ENCODE measurements at regions not wholly inside any gene's neighbourhood (a gene's known extent, or its start where the extent isn't known, plus 50 kb on each side); places are given as distances from the start of the nearest gene placed in this dataset.

GRCh38 chrX:124228849-124229248, 103.6 kb upstream of the TEX13D start:
- no peaks in the 10 kb centered on the region for H3K4me1 ChIP-seq (ENCODE audit: control insufficient read depth, insufficient read depth, low read length)

DNA sequence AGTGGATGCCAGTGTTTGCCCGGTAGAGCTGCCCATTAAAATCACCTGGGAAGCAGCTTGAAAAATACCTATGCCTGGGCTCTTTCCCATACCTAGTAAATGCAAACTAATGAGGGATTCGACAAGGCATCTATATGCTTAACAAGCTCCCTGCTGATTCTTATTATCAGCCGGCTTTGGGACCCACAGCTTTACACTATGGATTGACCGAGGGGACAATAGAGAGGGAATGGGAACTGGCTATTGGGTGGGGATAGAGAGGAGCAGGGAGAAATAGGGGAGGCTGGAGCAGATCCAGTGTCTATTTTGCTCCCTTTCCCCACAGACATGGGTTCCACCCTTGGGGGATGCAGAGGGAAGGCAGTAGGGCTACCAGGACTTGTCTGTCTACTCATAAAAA, 103.1 kb upstream of the TEX13D start:
- Histone ChIP-seq H3K4me3 (ENCODE audit: low read depth, low read length) (no peak overlapping the region), H3K4me1 (ENCODE audit: control insufficient read depth, insufficient read depth, low read length) (no peaks in the 10 kb centered on the region), H3K9me3 (ENCODE audit: control insufficient read depth, insufficient read depth, low read depth, low read length) (no peaks in the 10 kb centered on the region), H3K36me3 (ENCODE audit: control insufficient read depth in 2 of 2, insufficient read depth in 1 of 2, low read length in 2 of 2) (no peaks in the 10 kb centered on the region), H3K27ac (ENCODE audit: extremely low read depth, low read depth, low read length) (no peak overlapping the region)
- CTCF ChIA-PET, result interaction anchor here (1.2 kb wide), 1 partner anchor 18 kb away, joined by 4 read pairs; no protein-coding TSS in a partner anchor
- TF ChIP-seq SCRT1 (tag by site-specific recombination; IDR thresholded peaks at IDR 0.05; ENCODE audit: borderline replicate concordance) (no peak), ZBTB7A (tag by site-specific recombination; IDR thresholded peaks at IDR 0.05; ENCODE audit: low read depth) (no peak), GLIS1 (tag by site-specific recombination; IDR thresholded peaks at IDR 0.05) (no peak), RBAK (tag by site-specific recombination; IDR thresholded peaks at IDR 0.05) (no peak), ZNF174 (tag by site-specific recombination; IDR thresholded peaks at IDR 0.05) (no peak), IKZF3 (tag by site-specific recombination; IDR thresholded peaks at IDR 0.05) (no peak), ZNF394 (tag by site-specific recombination; IDR thresholded peaks at IDR 0.05; ENCODE audit: borderline replicate concordance) (no peak), ZNF514 (tag by site-specific recombination; IDR thresholded peaks at IDR 0.05) (no peak), ZNF626 (tag by site-specific recombination; IDR thresholded peaks at IDR 0.05) (no peak), ZNF221 (tag by site-specific recombination; IDR thresholded peaks at IDR 0.05; ENCODE audit: borderline replicate concordance) (no peak)
- POLR2A ChIA-PET, result no interaction called here

More at GRCh38 chrX:124228849-124229248, 103.6 kb upstream of the TEX13D start:
- ChIA-PET POLR2A (no interaction called here), CTCF (interaction anchor here (1.0 kb wide), 1 partner anchor 17 kb away, joined by 3 read pairs; no protein-coding TSS in a partner anchor)
- H3K36me3 ChIP-seq (ENCODE audit: control insufficient read depth in 2 of 2, insufficient read depth in 1 of 2, low read length in 2 of 2), result no peaks in the 10 kb centered on the region
- H3K27ac ChIP-seq (ENCODE audit: extremely low read depth, low read depth, low read length), result no peak overlapping the region
- H3K9me3 ChIP-seq (ENCODE audit: control insufficient read depth, insufficient read depth, low read depth, low read length), result no peaks in the 10 kb centered on the region
- TF ChIP-seq ZNF354C (tag by site-specific recombination; IDR thresholded peaks at IDR 0.05; ENCODE audit: borderline replicate concordance, low read depth) (no peak), ZNF16 (tag by site-specific recombination; IDR thresholded peaks at IDR 0.05; ENCODE audit: low read depth) (no peak), PRDM6 (tag by site-specific recombination; IDR thresholded peaks at IDR 0.05) (no peak)
- TF ChIP-seq, protein P1, sequence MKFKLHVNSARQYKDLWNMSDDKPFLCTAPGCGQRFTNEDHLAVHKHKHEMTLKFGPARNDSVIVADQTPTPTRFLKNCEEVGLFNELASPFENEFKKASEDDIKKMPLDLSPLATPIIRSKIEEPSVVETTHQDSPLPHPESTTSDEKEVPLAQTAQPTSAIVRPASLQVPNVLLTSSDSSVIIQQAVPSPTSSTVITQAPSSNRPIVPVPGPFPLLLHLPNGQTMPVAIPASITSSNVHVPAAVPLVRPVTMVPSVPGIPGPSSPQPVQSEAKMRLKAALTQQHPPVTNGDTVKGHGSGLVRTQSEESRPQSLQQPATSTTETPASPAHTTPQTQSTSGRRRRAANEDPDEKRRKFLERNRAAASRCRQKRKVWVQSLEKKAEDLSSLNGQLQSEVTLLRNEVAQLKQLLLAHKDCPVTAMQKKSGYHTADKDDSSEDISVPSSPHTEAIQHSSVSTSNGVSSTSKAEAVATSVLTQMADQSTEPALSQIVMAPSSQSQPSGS (tag by site-specific recombination; IDR thresholded peaks at IDR 0.05; ENCODE audit: low read depth), result no peak
- H3K4me3 ChIP-seq (ENCODE audit: low read depth, low read length), result no peak overlapping the region

DNA sequence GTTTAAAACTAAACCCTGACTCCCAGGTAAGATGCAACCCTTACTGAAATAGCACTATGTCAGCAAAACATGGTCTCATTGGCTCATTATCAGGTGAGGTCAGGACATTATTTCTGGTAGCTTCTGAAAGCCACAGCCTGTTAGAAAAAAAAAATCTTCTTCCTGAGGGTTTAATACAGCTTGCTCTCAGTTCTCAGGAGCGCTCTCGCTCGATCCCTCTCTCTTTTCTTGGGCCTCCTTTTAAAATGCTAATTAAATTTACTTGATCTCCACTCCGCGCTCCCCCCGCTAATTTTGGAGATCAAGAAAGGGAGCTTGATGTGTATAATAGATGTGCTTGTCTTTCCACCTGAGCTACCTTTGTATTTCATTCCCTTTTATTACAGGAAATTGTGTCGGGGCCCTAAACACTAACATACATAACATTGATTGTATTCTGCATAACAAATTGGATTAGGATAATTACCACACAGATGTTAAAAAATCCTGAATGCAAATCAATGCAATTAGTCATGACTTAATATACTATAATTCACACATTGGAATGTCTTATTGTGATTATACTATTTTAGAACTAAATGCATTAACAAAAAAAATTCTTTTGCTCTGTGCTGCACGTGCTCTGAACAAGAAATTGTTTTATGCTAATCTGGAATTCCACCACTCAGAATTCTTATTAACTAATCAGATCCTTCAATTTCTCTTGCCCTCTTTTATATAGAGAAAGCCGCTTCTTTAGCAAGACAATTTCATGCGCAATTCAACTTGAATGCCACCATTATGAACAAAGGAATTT, 101.6 kb upstream of the TEX13D start:
- Histone ChIP-seq H3K9me3 (ENCODE audit: control insufficient read depth, insufficient read depth, low read depth, low read length) (no peaks in the 10 kb centered on the region), H3K4me3 (ENCODE audit: low read depth, low read length) (no peak overlapping the region), H3K4me1 (ENCODE audit: control insufficient read depth, insufficient read depth, low read length) (no peaks in the 10 kb centered on the region), H3K36me3 (ENCODE audit: control insufficient read depth in 2 of 2, insufficient read depth in 1 of 2, low read length in 2 of 2) (no peaks in the 10 kb centered on the region), H3K27ac (ENCODE audit: extremely low read depth, low read depth, low read length) (no peak overlapping the region)
- CTCF ChIA-PET, result interaction anchor here (0.5 to 0.9 kb wide), 2 partner anchors 13 to 18 kb away, joined by 3 to 4 read pairs; no protein-coding TSS in a partner anchor
- TF ChIP-seq GLIS2 (tag by site-specific recombination; IDR thresholded peaks at IDR 0.05), result no peak
- no peak for TF ChIP-seq HOXA7 (CRISPR knock-in tag; IDR thresholded peaks at IDR 0.05; ENCODE audit: borderline replicate concordance)
- no peak for TF ChIP-seq KLF16 (tag by site-specific recombination; IDR thresholded peaks at IDR 0.05)
- no peak for TF ChIP-seq REPIN1 (tag by site-specific recombination; IDR thresholded peaks at IDR 0.05; ENCODE audit: low read depth)
- TF ChIP-seq PRDM1 (tag by site-specific recombination; IDR thresholded peaks at IDR 0.05), result no peak
- no peak for TF ChIP-seq ZFP3 (tag by site-specific recombination; IDR thresholded peaks at IDR 0.05; ENCODE audit: low read depth)
- TF ChIP-seq SALL2 (tag by site-specific recombination; IDR thresholded peaks at IDR 0.05; ENCODE audit: borderline replicate concordance), result no peak
- TF ChIP-seq MYNN (tag by site-specific recombination; IDR thresholded peaks at IDR 0.05; ENCODE audit: borderline replicate concordance), result no peak
- TF ChIP-seq, protein P2, sequence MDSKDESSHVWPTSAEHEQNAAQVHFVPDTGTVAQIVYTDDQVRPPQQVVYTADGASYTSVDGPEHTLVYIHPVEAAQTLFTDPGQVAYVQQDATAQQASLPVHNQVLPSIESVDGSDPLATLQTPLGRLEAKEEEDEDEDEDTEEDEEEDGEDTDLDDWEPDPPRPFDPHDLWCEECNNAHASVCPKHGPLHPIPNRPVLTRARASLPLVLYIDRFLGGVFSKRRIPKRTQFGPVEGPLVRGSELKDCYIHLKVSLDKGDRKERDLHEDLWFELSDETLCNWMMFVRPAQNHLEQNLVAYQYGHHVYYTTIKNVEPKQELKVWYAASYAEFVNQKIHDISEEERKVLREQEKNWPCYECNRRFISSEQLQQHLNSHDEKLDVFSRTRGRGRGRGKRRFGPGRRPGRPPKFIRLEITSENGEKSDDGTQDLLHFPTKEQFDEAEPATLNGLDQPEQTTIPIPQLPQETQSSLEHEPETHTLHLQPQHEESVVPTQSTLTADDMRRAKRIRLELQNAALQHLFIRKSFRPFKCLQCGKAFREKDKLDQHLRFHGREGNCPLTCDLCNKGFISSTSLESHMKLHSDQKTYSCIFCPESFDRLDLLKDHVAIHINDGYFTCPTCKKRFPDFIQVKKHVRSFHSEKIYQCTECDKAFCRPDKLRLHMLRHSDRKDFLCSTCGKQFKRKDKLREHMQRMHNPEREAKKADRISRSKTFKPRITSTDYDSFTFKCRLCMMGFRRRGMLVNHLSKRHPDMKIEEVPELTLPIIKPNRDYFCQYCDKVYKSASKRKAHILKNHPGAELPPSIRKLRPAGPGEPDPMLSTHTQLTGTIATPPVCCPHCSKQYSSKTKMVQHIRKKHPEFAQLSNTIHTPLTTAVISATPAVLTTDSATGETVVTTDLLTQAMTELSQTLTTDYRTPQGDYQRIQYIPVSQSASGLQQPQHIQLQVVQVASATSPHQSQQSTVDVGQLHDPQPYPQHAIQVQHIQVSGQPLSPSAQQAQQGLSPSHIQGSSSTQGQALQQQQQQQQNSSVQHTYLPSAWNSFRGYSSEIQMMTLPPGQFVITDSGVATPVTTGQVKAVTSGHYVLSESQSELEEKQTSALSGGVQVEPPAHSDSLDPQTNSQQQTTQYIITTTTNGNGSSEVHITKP (tag by site-specific recombination; IDR thresholded peaks at IDR 0.05), result no peak
- POLR2A ChIA-PET, result no interaction called here

Measured in HEK293 (cell line).